AG08396 (cell line): ENCODE measurements at regions not wholly inside any gene's neighbourhood (a gene's known extent, or its start where the extent isn't known, plus 50 kb on each side); places are given as distances from the start of the nearest gene placed in this dataset.
A peak's percentile ranks its signal among the peaks of the same experiment; 100 is the strongest.

Experiments
- DNase-seq: peaks from one replicate; pipeline ENCODE4 v3.0.0; 2012; ENCODE audit warnings: low spot score, mixed read lengths

DNA sequence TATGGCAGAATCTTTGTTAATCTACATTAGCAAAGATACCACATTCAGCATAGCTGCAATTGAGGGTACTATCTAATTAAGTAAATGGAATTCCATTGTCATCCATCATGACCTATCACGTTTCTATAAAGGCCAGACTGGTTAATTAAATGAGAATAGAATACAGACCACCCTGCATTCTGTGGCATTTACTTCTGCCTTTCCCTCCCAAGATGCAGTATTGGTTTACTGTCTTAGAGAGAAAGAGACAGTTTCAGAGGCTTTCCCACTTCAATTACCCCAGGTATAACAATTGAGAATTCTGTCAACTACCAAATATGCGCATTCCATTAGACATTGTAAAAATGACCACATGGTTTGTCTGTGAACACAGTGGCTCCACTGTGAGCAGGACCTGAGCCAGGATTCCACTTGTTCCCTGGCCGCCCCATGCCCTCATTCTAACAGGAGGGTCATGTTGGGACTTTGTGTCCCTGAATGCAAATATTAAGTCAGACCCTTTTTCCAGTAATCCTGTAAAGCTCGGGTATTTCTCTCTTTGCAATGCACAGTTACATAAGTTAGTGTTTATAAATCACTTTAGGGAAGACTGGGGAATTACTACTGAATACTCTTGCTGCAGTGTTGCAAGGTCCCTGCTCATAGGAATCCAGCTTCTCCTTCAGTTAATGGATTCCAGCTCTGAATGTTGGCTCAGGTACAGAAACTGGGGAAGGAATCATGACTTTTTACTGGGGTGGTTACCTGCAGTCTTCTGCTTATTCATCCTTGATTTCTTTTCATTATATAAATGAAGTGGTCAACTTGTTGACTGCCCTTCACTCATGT, 261.0 kb downstream of the PDGFC start:
- no peak for DNase-seq

DNA sequence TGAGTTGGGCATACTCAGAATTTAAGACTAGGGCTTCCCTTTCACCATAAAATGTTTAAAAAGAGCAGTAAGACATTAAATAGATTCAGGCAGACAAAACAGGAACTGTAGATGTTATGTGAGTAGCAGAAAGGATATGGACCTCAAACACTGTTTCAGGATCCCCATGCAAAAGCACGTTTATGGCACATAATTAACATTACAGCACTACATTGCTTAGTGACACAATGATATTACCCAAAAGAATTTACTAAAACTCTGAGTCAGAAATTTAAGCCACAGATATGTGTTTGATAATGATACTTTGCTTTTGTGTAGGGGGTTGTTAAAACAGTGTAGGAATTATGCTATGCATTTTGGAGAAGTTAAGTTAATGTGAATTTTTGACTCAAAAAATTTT, 266.3 kb downstream of the PDGFC start:
- no peak for DNase-seq

DNA sequence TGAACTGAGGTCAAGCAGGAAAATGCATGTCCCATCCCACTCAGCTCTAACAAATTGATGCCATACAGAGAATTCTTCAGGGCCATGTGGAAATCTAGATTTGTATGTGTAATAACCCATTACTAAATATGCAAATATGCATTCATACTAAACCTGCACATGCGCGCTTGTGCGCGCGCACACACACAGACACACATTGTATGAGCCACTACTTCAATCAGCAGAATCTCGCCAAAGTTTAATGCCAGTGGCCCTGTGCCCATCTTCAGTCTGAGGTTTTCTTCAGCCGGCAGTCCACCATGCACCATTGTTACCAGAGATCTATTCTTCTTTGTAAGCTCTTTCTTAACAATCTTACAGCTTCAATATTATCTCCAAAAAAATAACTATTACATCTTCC, 276.4 kb downstream of the PDGFC start:
- no peak for DNase-seq

- DNase-seq, result no peak
Observed at GRCh38 chr4:156694413-156694812, 277.2 kb downstream of the PDGFC start.

DNA sequence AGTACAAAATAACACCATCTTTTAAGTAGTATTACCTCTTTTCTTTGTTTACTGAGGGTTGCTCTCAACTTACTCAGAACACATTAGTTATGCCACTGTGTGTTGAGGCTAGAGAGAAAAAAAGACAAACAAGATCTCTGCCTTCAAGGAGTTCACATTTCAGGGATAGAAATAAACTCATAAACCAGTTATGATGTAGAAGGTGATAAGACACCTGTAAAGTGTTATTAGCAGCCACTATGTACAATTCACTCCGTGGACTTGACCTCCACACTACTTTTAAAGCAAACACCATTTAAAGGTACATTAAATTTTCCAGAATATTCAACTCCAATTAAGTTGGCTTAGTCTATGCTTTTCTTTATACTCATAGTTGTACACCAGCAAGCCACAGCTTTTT, 278.0 kb downstream of the PDGFC start:
- DNase-seq, result no peak

GRCh38 chr4:156692016-156692415, 279.6 kb downstream of the PDGFC start:
- DNase-seq, result no peak

- DNase-seq, result no peak
Observed at GRCh38 chr4:156690572-156690971, 281.0 kb downstream of the PDGFC start.

DNA sequence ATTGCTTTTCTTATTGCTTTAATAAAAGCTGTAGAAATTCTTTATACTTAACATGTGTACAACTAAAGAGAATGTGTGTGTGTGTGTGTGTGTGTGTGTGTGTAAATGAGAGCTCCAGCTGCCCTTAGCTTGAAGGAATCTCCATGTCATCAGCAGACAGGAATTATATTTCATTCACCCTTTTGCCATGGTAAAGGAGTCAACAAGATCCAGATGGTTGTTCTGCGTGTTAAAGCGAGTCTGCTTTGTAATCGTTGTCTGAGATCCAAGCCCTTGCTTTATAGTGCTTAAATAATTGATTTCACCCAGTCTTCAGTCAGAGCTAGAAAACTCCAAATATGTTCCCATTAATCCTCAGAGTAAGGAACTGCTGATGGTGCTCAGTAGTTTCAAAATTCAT, 285.5 kb downstream of the PDGFC start:
- peak; percentile 62 for DNase-seq

GRCh38 chr4:156685308-156685707, 286.3 kb downstream of the PDGFC start:
- no peak for DNase-seq

GRCh38 chr4:156677656-156678055, 293.9 kb downstream of the PDGFC start:
- DNase-seq, result no peak

- DNase-seq, result peak; percentile 21
Observed at GRCh38 chr4:156677131-156677531, 294.5 kb downstream of the PDGFC start.

DNA sequence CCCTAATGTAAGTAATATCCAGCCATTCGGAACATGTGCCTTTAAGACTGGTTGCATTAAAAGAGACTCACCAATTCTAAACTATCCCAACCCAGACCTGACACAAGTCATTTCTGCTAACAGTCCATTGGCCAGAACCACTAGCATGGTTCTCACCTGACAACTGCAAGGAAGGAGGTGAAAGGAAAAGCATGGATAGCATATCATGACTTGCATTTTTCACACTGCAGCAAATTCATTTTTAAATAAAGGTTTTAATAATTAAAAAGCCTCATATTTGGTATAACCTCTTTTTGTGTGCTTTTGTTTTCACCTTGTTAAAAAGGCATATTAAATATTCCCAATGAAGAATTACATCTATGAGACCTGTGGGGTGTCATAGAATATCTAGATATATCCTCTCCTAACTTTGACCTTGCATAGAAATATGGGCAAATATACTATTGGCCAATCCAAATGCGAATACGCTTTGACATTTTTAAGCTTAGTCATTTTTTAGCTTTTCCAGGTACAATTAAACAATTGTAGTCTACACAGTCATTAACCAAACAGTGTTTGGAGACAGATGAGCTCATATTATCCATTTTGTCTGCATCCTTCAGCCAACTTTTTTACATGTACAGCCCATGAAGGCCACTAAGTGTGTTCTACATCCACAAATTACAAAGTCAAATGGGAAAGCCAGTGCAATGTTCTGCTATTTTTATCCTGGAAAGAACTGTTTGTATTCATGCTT, 295.3 kb downstream of the PDGFC start:
- DNase-seq, result no peak

- no peak for DNase-seq
Observed at GRCh38 chr4:156673483-156673882, 298.1 kb downstream of the PDGFC start.

DNA sequence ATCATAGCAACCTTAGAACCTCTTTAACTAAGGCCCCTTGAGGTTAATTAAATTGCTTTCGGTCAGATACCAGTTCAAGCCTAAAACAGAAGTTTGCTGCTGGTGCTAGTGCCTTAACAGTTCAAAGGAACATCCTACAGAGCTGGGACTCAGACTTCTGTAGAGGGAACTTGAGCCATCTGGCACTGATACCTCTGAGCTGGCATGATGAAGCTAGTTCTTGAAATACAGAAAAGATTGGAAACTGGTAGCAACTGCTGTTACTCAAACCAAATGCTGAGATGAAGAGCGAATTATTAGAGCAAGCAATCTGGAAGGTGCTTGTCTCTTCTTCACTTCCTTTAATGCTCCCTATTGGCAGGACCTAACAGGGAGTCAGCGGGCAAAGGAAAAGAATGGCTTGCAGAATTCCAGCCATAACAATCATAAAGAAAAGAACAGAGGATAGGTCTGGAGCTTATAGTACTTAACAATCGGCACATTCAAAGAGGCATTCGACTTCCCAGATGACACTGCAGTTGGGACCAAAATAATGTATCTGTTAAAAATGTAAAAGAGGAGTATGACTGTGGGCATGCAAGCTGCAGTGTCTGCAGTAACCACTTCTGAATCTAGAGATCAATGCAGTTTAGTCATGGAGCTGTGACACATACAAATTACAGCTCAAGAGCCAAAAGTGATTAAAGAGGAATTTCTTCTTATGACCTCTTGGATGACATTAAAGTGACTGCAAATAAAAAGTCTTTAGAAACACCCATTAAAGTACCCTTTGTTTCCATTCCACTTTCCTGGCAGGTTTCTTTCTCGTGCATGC, 298.9 kb downstream of the PDGFC start:
- DNase-seq, result no peak

- DNase-seq, result no peak
Observed at GRCh38 chr4:156665780-156666366, 305.7 kb downstream of the PDGFC start.

DNA sequence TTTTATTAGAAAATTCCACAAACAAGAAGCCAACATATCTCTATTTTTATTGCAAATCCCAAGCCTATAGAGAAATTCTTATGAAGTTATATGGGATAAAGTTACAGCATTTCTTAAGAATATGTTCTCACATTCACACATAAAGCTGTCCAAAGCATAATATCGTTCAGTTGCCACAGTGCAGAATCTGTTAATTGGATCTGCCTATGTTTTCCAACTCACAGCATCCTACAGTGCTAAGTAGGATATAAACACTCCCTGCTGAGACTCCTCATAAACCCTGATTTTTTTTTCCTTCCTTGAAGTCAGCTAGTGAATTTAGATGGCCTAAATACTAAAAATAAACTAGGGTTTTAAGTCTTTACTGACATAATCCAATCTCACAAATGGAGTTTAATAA, 307.9 kb downstream of the PDGFC start:
- no peak for DNase-seq

DNA sequence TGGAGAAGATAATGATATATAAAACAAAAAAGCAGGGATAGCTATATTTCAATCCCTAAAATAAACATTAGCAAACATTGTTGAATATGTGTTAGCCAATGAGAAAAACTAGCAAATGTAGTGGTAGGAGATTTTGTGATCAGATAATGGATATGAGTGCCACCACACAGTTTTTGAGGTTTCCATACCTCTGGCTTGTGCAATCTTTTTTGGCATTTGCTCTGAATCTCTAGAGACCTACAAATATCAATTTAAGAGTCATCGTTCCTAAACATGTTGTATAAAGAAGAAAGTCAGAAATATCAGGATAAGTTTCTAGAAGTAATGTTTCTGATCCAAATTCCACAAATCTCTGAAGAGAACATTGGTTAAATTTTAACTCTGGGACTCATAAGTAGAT, 308.7 kb downstream of the PDGFC start:
- no peak for DNase-seq

DNA sequence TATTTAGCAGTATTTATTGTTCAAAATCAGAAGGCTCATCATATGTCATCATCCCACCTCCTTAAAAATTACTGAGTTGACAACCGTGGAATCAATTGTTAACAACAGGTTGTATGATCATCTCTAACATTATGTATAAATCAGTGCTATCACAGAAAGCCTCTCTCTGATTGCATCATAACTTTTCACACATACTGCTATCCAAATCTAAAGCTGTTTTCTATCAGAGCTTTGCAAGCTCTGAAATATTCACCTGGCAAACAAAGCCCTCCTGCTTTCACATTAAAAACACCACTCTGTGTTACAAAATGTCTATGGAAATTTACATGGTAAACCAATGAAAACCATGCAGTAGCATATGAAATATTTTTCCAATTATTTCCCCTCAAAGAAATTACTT, 310.0 kb downstream of the PDGFC start:
- DNase-seq, result no peak

- no peak for DNase-seq
Observed at GRCh38 chr4:156660465-156660864, 311.1 kb downstream of the PDGFC start.

GRCh38 chr4:156659983-156660382, 311.6 kb downstream of the PDGFC start:
- DNase-seq, result no peak

GRCh38 chr4:156659570-156659969, 312.0 kb downstream of the PDGFC start:
- DNase-seq, result peak; percentile 10

GRCh38 chr4:156656896-156657295, 314.7 kb downstream of the PDGFC start:
- no peak for DNase-seq
